ENCODE measurements at regions not wholly inside any gene's neighbourhood (a gene's known extent, or its start where the extent isn't known, plus 50 kb on each side); places are given as distances from the start of the nearest gene placed in this dataset.

DNA sequence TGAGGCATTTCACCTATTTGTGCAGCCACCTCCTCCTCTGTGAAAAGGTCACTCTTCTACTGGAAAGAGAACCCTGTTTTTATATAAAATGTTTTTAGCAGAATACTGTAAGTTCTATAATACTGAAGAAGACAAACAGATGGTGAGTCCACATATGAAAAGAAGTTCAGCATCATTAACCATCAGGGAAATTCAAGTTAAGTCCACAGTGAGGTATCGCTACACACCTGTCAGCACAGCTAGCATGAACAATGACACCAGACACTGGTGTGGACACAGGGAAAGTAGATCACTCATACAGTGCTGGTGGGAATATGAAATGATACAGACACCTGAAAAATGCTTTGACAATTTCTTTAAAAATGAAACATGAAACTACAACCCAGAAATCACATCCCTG is 133.0 kb downstream of the MAD2L1 start:
- Histone ChIP-seq H2BK5ac (ENCODE audit: low read depth, low read length, poor library complexity, severe bottlenecking) (no peak overlapping the region), H3K23ac (ENCODE audit: low read depth, low read length) (no peak overlapping the region), H2AFZ (replicated peaks; ENCODE audit: low read length, poor library complexity) (no peak overlapping the region), H3K9me1 (ENCODE audit: insufficient read depth, low read length) (no peaks in the 10 kb centered on the region), H4K5ac (ENCODE audit: low read depth, low read length) (no peak overlapping the region), H4K91ac (ENCODE audit: insufficient read depth, low read depth, low read length) (no peak overlapping the region), H2AK5ac (ENCODE audit: low read depth, low read length) (no peak overlapping the region), H2BK15ac (ENCODE audit: low read depth, low read length) (no peak overlapping the region), H3K79me1 (ENCODE audit: low read depth in 1 of 2, low read length in 2 of 2) (no peaks in the 10 kb centered on the region), H3K9ac (ENCODE audit: low read depth, low read length) (no peak overlapping the region), H3K36me3 (ENCODE audit: control insufficient read depth, insufficient read depth, low read length) (no peaks in the 10 kb centered on the region), H3K4me1 (ENCODE audit: control insufficient read depth, insufficient read depth, low read length) (peaks cover 7% of the 10 kb centered on the region), H3K18ac (ENCODE audit: low read depth, low read length) (no peak overlapping the region), H3K4me3 (ENCODE audit: insufficient read depth, low read depth, low read length) (no peak overlapping the region), H2AK9ac (replicated peaks; ENCODE audit: low read depth, low read length, poor library complexity) (no peak overlapping the region), H2BK20ac (ENCODE audit: low read depth, low read length) (no peak overlapping the region), H3K27me3 (ENCODE audit: control insufficient read depth, insufficient read depth, low read length) (no peaks in the 10 kb centered on the region), H2BK120ac (ENCODE audit: low read depth, low read length) (no peak overlapping the region), H3K4me2 (ENCODE audit: low read depth, low read length) (no peak overlapping the region), H3K9me3 (ENCODE audit: control insufficient read depth, insufficient read depth, low read length) (no peaks in the 10 kb centered on the region), H3K4ac (ENCODE audit: low read depth, low read length) (no peak overlapping the region), H3K27ac (ENCODE audit: insufficient read depth, low read length) (no peak overlapping the region), H3K14ac (replicated peaks; ENCODE audit: low read depth, low read length) (no peak overlapping the region), H3K56ac (ENCODE audit: extremely low read depth, insufficient read depth, low read length) (no peak overlapping the region), H4K8ac (ENCODE audit: low read depth in 2 of 2, low read length in 2 of 2) (no peak overlapping the region), H4K20me1 (ENCODE audit: insufficient read depth, low read length) (no peaks in the 10 kb centered on the region)
- in situ Hi-C loops (cut with MboI; ENCODE audit: low sequenced_read_pairs): no loop called here
- TF ChIP-seq RAD21 (IDR thresholded peaks at IDR 0.05; ENCODE audit: low read length): no peak
- TF ChIP-seq RCOR1 (IDR thresholded peaks at IDR 0.05; ENCODE audit: insufficient replicate concordance, low read length): no peak
- no peak for TF ChIP-seq SMC3 (IDR thresholded peaks at IDR 0.05; ENCODE audit: low read depth, low read length)
- no peak for TF ChIP-seq MXI1 (IDR thresholded peaks at IDR 0.05; ENCODE audit: borderline replicate concordance, low read depth, low read length)
- no peak for TF ChIP-seq RFX5 (IDR thresholded peaks at IDR 0.05; ENCODE audit: low read depth, low read length)
- TF ChIP-seq POLR2A (IDR thresholded peaks at IDR 0.05; ENCODE audit: low read depth, low read length): no peak
- TF ChIP-seq FOS (IDR thresholded peaks at IDR 0.05; ENCODE audit: low read depth, low read length): no peak
- TF ChIP-seq CEBPB (IDR thresholded peaks at IDR 0.05; ENCODE audit: low read depth, low read length): no peak
- TF ChIP-seq USF2 (IDR thresholded peaks at IDR 0.05; ENCODE audit: low read depth, low read length): no peak
- TF ChIP-seq NFE2L2 (IDR thresholded peaks at IDR 0.05; ENCODE audit: low read depth, low read length): no peak
- TF ChIP-seq CTCF (conservative IDR thresholded peaks at IDR 0.05; ENCODE audit: low read depth, low read length): no peak
- no peak for TF ChIP-seq CHD1 (IDR thresholded peaks at IDR 0.05; ENCODE audit: low read depth, low read length)
- no peak for TF ChIP-seq MAFK (IDR thresholded peaks at IDR 0.05; ENCODE audit: low read depth, low read length)
- no peak for DNase-seq
- no peak for ATAC-seq (ENCODE audit: low read depth)
- intact Hi-C loops (cut with micrococcal nuclease): no loop called here
- dilution Hi-C loops (cut with HindIII; ENCODE audit: low sequenced_read_pairs, unreplicated experiment): no loop called here
- CTCF ChIA-PET: no interaction called here
- POLR2A ChIA-PET (ENCODE audit: unreplicated experiment): no interaction called here
- no CpG with 5 or more reads among the region's 1 CpG for WGBS, 2 experiments (ENCODE audit: extremely low coverage in 2 of 2, insufficient read length in 1 of 2)
- no TSS peak for BruUV-seq (replicated peaks)
